Astrocyte (in vitro differentiated cells and primary cell): ENCODE measurements at regions not wholly inside any gene's neighbourhood (a gene's known extent, or its start where the extent isn't known, plus 50 kb on each side); places are given as distances from the start of the nearest gene placed in this dataset.

ENCODE experiments used
- CTCF ChIP-seq: IDR thresholded peaks from 2 replicates; pipeline ENCODE4 v1.5.1; 2011; ENCODE audit warnings: low read depth, mild to moderate bottlenecking, inconsistent platforms, low read length, moderate library complexity; ENCODE audit not compliant: insufficient read depth
- EZH2 ChIP-seq: IDR thresholded peaks from 2 replicates; pipeline ENCODE4 v1.6.1; 2012; ENCODE audit warnings: mild to moderate bottlenecking, low read length, inconsistent platforms; ENCODE audit not compliant: insufficient read depth

- TF ChIP-seq CTCF, result no peak
- TF ChIP-seq EZH2, result no peak
These were observed 293.7 kb downstream of the SEC14L1 start for GRCh38 chr17:77434136-77435114.
